PFSK-1 (cell line): ENCODE measurements at regions not wholly inside any gene's neighbourhood (a gene's known extent, or its start where the extent isn't known, plus 50 kb on each side); places are given as distances from the start of the nearest gene placed in this dataset.

Experiments used
- FOXP2 ChIP-seq: optimal IDR thresholded peaks from 2 replicates; pipeline ENCODE3; 2011; ENCODE audit warnings: borderline replicate concordance, control low read depth, inconsistent platforms; ENCODE audit not compliant: insufficient read depth; ENCODE audit errors: extremely low read length, extremely low read depth
- POLR2AphosphoS5 ChIP-seq: IDR thresholded peaks from 2 replicates; pipeline ENCODE4 v1.6.1; 2012; ENCODE audit warnings: low read depth, mild to moderate bottlenecking, control low read depth, low read length, moderate library complexity
- SIN3A ChIP-seq: IDR thresholded peaks from 2 replicates; pipeline ENCODE4 v1.6.1; 2012; ENCODE audit warnings: mild to moderate bottlenecking, low read length, moderate library complexity, borderline replicate concordance; ENCODE audit not compliant: insufficient read depth
- TAF1 ChIP-seq: IDR thresholded peaks from 2 replicates; pipeline ENCODE4 v1.6.1; 2012; ENCODE audit warnings: low read length, control low read depth, borderline replicate concordance; ENCODE audit not compliant: insufficient read depth
- TF ChIP-seq, protein P1 (sequence below), 2 experiments: IDR thresholded peaks; 2 replicates each; pipeline versions ENCODE4 v1.6.1 to v1.8.0; 2011 to 2012; ENCODE audit warnings: low read depth in 2 of 2, low read length in 2 of 2, control low read depth in 1 of 2, inconsistent platforms in 1 of 2, mild to moderate bottlenecking in 1 of 2, moderate library complexity in 1 of 2; ENCODE audit not compliant: insufficient read depth in 1 of 2

GRCh38 chr5:167736992-167737391 lies 554.5 kb upstream of the WWC1 start:
- no peak for TF ChIP-seq SIN3A
- TF ChIP-seq POLR2AphosphoS5, result no peak
- TF ChIP-seq FOXP2, result no peak
- TF ChIP-seq, protein P1, sequence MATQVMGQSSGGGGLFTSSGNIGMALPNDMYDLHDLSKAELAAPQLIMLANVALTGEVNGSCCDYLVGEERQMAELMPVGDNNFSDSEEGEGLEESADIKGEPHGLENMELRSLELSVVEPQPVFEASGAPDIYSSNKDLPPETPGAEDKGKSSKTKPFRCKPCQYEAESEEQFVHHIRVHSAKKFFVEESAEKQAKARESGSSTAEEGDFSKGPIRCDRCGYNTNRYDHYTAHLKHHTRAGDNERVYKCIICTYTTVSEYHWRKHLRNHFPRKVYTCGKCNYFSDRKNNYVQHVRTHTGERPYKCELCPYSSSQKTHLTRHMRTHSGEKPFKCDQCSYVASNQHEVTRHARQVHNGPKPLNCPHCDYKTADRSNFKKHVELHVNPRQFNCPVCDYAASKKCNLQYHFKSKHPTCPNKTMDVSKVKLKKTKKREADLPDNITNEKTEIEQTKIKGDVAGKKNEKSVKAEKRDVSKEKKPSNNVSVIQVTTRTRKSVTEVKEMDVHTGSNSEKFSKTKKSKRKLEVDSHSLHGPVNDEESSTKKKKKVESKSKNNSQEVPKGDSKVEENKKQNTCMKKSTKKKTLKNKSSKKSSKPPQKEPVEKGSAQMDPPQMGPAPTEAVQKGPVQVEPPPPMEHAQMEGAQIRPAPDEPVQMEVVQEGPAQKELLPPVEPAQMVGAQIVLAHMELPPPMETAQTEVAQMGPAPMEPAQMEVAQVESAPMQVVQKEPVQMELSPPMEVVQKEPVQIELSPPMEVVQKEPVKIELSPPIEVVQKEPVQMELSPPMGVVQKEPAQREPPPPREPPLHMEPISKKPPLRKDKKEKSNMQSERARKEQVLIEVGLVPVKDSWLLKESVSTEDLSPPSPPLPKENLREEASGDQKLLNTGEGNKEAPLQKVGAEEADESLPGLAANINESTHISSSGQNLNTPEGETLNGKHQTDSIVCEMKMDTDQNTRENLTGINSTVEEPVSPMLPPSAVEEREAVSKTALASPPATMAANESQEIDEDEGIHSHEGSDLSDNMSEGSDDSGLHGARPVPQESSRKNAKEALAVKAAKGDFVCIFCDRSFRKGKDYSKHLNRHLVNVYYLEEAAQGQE (IDR thresholded peaks at IDR 0.05; ENCODE audit: insufficient read depth in 1 of 2, low read depth in 2 of 2, low read length in 2 of 2), result no peak

GRCh38 chr5:167743695-167744464 lies 547.6 kb upstream of the WWC1 start:
- TF ChIP-seq, protein P1 (IDR thresholded peaks at IDR 0.05; ENCODE audit: insufficient read depth in 1 of 2, low read depth in 2 of 2, low read length in 2 of 2), result no peak
- no peak for TF ChIP-seq SIN3A
- no peak for TF ChIP-seq TAF1
- TF ChIP-seq POLR2AphosphoS5, result no peak
- TF ChIP-seq FOXP2, result no peak

- TF ChIP-seq FOXP2 (no peak), SIN3A (no peak), TAF1 (no peak), POLR2AphosphoS5 (no peak)
- TF ChIP-seq, protein P1 (IDR thresholded peaks at IDR 0.05; ENCODE audit: insufficient read depth in 1 of 2, low read depth in 2 of 2, low read length in 2 of 2), result no peak
Observed at GRCh38 chr5:167745868-167746267, 545.6 kb upstream of the WWC1 start.

DNA sequence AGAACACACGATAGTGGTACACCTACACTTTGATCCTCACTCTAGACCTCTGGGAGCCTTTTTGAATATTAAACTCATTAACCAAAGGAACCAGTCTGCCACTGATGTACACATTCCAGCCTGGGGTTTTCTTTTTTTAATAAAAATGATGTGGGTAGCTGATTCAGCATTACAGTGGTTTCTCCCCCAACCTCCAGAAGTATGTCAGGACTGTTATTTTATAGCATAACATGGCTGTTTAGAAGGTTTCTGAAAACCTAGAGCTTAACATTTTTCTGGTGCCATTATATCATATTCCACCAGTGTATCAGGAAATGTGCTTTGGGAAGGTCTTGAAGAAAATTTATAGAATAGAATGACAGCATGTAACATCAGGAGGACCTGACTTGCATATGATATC lies 540.9 kb upstream of the WWC1 start:
- TF ChIP-seq SIN3A (no peak), FOXP2 (no peak), POLR2AphosphoS5 (no peak), TAF1 (no peak)
- TF ChIP-seq, protein P1 (IDR thresholded peaks at IDR 0.05; ENCODE audit: insufficient read depth in 1 of 2, low read depth in 2 of 2, low read length in 2 of 2), result no peak

- TF ChIP-seq POLR2AphosphoS5 (no peak), FOXP2 (no peak), SIN3A (no peak), TAF1 (no peak)
- TF ChIP-seq, protein P1 (IDR thresholded peaks at IDR 0.05; ENCODE audit: insufficient read depth in 1 of 2, low read depth in 2 of 2, low read length in 2 of 2), result no peak
Observed at GRCh38 chr5:167752936-167753335, 538.5 kb upstream of the WWC1 start.
